SH-SY5Y (cell line): ENCODE measurements at regions not wholly inside any gene's neighbourhood (a gene's known extent, or its start where the extent isn't known, plus 50 kb on each side); places are given as distances from the start of the nearest gene placed in this dataset.
A peak's percentile ranks its signal among the peaks of the same experiment; 100 is the strongest.

ENCODE experiments used
- GATA2 ChIP-seq: IDR thresholded peaks from 2 replicates; pipeline ENCODE4 v1.6.1; 2011; ENCODE audit warnings: mild to moderate bottlenecking, low read depth, low read length
- GATA3 ChIP-seq: IDR thresholded peaks from 2 replicates; pipeline ENCODE4 v1.6.1; 2011; ENCODE audit warnings: low read depth, mild to moderate bottlenecking, low read length, moderate library complexity

DNA sequence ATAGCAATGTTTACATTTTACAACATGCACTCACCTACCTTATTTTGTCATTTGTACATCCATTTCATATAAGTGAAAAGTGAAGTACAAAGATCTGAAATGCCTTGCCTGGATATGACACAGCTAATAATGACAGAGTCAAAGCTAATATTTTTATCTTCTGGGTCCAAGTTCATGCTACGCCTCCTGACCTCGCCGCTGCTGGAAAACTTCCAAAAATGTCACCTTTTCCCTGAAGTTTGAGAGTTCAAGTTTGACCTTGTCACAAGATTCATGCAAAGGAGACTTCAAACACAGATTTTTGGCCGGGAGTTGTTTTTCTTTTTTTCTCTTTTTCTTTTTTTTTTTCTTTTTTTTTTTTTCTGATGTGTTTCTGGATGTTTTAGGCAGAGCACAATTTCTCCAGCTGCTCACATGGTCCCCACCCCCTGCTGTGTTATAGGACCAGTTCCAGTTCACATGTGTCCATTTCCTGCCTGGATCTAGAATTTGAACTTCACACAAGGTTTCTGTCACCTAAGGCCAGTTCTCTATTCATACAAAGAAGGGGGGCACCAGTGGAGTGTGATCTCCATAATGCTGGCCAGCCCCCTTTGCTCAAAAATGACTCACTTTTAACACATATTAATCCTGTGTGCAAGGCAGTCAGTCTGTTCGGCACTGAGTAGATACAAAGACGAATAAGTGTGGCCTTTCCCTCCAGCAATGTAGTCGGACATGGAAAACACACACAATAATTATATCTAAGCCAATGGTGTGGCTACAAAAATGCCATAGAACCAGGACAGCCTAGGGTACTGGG is 546.8 kb downstream of the BUD13 start:
- TF ChIP-seq GATA2, result no peak
- no peak for TF ChIP-seq GATA3

DNA sequence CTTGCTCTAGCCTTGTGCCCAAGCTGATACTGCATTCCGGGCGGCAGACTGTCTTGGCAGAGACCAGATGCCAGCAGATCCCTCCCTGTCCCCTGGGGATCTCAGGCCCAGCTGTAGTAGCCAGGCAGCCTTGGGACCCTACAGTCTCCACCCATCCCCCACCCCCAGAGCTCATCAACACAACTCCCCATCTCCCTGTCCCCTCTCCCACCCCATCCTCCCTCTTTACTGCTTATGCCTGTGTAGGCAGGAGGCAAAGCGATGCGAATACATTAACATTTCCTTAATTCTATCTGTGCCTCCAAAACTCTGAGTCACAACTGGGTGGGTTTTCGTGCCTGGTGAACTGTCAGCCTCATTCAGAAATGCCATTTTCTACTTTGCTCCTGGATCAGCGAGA is 547.6 kb downstream of the BUD13 start:
- no peak for TF ChIP-seq GATA2
- TF ChIP-seq GATA3, result no peak

DNA sequence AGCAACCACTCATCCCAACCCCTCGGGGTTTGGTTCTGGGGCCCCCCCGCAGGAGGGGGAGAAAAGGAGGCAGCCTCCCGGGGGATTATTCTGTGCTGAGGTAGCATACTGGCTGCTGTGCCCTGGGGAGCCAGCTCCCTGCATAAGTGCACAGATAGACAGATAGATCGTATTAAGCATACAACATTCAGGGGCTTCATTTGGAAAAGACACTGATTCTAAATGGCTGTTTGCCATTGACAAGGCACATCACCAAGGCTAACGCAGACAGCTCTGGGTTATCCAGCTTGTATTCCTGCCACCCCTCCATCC is 547.9 kb downstream of the BUD13 start:
- TF ChIP-seq GATA3 (no peak), GATA2 (0 out of 2 replicates have a peak, but pooled peaks have one; percentile 41)

DNA sequence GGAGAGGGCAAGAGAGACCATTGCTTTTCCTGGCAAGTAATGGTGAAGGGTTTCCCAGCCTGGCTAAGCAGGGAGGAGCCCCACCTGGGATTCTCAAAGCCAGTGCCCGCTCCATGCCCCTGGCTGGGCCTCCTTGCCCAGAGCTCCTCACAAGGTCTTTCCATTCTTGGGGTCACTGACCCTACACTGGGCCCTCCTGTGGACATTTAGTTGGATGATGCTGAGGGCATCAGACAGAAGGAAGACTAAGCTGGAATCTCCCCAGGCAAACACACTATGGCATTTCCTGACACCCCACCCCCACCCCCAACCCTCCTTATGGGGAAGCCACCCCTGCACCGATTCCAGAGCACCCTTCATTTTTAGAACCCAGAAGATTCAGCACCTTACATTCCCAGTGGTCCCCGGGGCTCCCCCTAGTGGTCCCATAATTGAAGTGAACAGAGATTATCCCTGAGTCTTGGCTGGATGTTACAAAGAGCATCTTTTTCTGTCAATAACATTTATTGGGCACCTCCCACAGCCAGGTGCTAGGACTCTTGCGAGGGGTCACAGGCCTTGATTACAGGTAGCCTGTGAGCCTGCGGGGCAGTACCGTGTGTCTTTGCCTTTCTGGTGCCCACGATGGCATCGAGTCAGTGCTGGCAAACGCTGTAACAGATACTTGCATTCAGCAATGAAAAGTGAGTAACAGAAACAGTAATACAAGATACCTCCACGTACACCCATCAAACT is 548.5 kb downstream of the BUD13 start:
- TF ChIP-seq GATA3, result no peak
- TF ChIP-seq GATA2, result no peak

DNA sequence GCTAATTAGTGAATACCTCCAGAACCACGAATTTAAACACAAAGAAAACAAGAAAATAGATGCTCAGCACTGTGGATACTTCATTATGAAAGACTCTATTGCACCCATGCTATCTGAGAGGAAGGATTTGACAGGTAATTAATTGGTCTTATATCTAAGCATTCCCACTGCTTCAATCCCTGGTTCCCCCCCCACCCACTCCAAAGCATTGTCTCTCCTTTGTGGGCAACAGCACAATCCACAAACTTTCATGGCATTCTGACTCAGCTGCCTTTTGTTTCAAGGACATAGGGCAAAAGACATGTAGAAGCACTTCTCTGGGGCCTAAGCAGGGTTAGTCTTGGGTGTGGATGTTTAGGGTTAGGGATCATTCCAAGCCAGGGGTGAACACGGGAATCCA is 551.4 kb downstream of the BUD13 start:
- TF ChIP-seq GATA2 (no peak), GATA3 (no peak)

DNA sequence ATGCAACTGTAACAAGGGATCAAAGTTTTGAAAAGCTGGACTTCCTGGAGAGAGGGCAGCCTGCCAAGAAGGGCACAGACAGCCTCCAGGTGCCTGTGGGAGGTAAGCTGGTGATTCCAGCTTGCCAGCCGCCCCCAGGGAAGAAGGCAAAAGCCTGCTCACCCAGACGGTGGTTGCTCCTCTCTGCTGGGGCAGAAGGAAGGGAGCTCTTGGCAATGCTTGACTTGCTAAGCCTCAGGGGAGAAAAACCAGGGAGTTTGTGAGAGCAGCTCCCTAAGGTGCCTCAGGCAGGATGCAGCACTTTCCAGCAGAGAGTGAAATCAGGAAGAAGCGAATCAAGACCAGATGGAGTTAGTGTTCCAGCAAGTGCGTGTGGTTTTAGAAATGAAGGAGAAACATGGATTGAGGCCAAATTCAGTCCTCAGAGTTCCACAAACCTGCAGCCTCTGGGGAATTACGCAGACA is 553.6 kb downstream of the BUD13 start:
- TF ChIP-seq GATA2 (no peak), GATA3 (no peak)

DNA sequence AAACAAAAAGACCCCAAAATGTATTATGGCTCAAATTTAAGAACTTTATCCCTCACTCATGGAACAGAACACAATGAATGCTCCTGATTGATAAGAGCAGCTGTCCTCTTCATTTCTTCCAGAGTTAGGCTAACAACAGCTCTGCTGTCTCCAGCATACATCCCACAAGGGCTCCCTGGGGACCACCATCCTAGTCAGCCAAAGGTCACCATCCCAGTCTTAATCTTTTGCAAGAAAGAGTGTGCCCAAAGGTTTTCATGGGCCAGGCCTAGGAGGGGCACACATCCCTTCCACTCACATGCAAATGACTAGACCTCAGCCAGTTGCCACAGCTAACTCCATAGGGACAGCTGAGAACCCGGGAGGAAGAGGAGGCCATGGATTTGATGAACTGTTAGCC is 555.3 kb downstream of the BUD13 start:
- TF ChIP-seq GATA3 (no peak), GATA2 (no peak)

DNA sequence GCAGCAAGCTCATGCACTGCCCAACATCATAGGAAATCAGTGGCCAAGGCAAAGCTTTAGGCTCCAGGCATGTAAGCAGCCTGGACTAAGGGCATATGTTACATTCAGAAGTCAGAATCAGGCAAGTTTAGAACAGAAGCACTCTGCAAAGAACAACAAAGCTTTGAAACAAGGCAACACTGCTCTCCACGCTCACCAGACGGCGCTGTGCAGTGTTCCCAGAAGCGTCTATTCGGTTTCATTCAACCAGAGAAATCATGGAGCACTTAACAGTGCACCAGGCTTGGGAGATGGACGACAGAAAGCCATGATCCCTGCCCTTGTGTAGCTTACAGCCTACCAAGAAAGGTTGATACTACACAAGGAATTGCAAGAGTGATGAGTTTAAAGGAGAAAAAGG is 555.8 kb downstream of the BUD13 start:
- TF ChIP-seq GATA2 (no peak), GATA3 (no peak)

DNA sequence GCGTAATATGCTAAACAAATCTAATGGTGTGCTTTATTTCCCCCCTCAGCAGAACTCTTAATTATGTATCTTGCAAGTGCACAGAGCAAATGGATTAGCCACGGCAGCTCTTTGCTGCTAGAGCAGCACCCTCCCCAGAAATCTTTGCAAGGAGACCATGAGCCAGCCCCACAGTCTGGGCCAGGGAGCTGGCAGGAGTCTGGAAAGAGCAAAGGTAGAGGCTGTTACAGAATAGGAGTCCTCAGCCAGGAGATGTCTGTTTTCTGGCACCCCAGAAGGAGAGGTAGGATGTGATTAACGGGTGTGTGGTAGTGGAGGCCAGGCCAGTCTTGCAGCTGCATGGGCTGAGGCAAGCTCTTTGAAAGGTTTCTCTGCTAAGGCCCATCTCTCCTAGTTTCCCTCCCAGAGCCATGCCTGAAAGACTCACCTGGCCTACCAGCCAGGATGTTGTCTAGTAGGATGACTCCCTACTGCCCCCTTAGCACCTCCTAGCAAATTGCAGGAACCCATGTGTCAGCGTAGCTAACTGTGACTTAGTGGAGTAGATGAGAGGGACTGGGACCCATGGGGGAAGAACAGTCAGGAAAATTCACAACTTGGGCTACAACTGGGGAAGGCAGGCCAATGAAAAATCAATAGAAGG is 557.2 kb downstream of the BUD13 start:
- TF ChIP-seq GATA3, result no peak
- TF ChIP-seq GATA2, result no peak

DNA sequence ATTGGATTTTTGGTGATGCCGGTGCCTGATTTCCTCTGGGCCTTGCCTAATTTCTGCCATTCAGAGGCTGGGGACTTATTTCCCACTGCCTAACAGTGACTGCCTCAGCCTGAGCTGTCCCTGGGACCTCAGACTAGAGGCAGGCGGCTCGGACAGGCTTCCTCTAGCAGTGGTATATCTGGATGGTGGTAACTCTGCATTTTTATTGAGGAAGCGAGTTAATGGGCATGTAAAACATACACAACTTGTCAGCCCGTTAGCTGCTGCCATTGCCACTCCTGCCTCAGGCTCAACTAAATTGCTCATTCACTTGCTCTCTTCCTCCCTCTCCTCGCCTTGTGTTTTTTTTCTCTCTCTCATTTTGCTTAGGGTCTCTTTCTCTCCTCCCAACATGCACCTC is 561.6 kb downstream of the BUD13 start:
- no peak for TF ChIP-seq GATA3
- no peak for TF ChIP-seq GATA2

DNA sequence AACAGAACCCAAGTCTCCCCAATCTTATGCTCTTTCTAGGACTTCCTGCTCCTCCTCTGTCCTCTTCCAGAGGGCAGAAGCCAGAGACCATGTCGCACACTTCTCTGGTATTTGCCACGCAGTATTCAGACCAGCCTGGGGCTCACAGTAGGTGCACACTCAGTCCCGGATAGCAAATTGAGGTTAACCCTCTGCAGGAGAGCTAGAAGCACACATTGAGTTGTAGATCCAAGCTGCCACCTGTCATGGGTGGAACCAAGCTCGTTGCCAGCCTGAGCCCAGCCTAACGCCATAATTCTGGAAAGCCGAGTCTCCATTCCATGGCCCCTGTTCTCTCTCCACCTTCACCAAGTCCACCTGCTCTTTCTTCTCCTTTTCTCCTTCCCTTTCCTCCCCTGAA is 562.1 kb downstream of the BUD13 start:
- TF ChIP-seq GATA2 (no peak), GATA3 (no peak)

DNA sequence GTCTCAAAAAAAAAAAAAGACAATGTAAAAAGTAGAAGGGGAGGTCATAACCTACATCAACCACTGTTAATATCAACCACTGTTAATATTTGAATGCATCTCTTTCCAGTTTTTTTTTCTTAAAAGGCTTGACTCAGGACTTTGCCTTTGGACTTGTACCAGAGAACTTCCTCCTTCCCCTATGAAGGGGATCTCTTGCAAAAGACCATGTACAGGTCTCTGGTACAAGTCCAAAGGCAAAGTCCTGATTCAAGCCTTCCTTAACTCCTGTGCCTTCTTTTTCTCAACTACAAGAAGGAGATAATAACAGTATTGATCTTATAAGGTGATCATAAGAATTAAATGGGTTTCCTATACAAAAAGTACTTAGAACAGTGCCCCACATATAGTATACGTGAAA is 563.5 kb downstream of the BUD13 start:
- TF ChIP-seq GATA3 (no peak), GATA2 (no peak)

DNA sequence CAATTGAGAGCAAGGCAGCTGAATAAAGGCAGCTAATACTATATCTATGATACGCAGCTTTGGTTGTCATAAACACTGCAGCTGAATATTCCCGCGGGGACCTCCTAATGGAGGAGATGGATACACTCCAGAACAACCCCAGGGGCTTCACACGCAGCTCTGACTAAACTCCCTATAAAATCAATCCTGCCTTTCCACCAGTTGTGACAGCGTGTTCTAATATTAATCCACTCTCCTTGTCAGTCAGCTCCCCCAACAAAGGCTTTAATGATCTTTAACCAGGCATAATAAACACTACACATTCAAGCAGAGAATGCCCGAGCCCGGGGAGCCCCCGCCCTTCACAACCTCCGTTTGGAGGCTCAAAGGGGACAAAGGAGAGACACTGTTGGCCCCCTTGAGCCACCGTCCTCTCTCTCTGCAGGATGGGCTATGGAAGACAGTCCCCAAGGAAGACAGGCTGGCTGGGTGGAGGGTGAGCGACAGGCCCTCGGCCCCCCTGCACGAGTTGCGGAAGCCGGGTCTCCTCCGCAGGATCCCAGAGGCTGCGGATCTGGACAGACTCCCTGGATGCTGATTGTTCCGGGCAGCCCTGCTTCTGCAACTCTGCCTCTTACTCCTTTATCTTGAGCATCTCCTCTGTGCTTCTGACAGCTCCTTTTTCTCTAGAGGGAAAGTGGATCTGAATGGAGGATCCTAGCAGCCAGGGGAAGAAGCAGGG is 565.2 kb downstream of the BUD13 start:
- peak; percentile 59 for TF ChIP-seq GATA3
- peak; percentile 90 for TF ChIP-seq GATA2

DNA sequence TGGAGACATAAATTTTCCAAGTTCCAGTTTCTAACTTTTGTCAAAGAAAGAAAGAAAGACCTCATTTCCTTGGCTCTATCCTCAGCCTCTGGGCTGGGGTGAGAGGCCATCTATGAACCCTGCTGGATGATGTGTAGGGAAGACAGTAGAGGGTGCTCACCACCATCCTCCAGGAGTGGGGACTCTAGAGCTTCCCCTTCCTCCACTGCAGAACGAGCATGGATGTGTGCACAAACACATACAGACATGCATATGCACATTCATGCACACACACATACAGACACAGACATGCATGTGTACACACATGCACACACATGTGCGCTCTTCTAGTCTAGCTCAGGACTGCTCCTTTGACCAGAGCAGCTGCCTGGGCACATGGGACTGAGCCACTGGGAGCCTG is 565.8 kb downstream of the BUD13 start:
- no peak for TF ChIP-seq GATA3
- no peak for TF ChIP-seq GATA2
